HepG2 (cell line): ENCODE measurements at regions not wholly inside any gene's neighbourhood (a gene's known extent, or its start where the extent isn't known, plus 50 kb on each side); places are given as distances from the start of the nearest gene placed in this dataset.

Experiments
- ATAC-seq: fragments of 200-7000 bp; cut with Tn5 transposase; 3 replicates; pipeline ENCODE4 v1.9.1; 2020; ENCODE audit warnings: mild to moderate bottlenecking, moderate library complexity
- BruUV-seq: library from RNA; stranded (reverse); fragments of 400-500 nt; replicated peaks from 2 replicates; lab custom pipeline; 2021; lab: Mats Ljungman, UMichigan
- CTCF ChIA-PET: fragments of 300-600 bp; formaldehyde crosslinking; extraction: SDS; loops from one replicate; lab custom pipeline; 2021; ENCODE audit warnings: low total read pairs, inconsistent platforms, low intra/inter-chr PET ratio; lab: Yijun Ruan, JAX
- POLR2A ChIA-PET: fragments of 350-600 bp; sonication (Branson Sonifier 250); formaldehyde crosslinking; loops from one replicate; lab custom pipeline; 2020; ENCODE audit warnings: antibody characterized with exemption, inconsistent platforms; lab: Yijun Ruan, JAX
- DNase-seq: peaks from one replicate; pipeline ENCODE4 v3.0.0-alpha.2; 2015; ENCODE audit warnings: low spot score
- FAIRE-seq: peaks from 3 replicates; lab custom pipeline; 2011; peaks lifted over from hg19 to GRCh38; lab: Jason Lieb, UNC
- H2AFZ ChIP-seq: one replicate; pipeline ENCODE4 v1.6.1; 2011; ENCODE audit warnings: low read length, inconsistent platforms
- H3K27ac ChIP-seq: fragments of 300-600 bp; 3 replicates; pipeline ENCODE4 v1.8.0; 2011; ENCODE audit warnings: mixed run types, mild to moderate bottlenecking, mixed read lengths, low read length, inconsistent platforms; ENCODE audit not compliant: insufficient read depth; ENCODE audit errors: extremely low read length
- H3K27me3 ChIP-seq, 2 experiments: fragments of 200-600 bp in 1 of 2; 2 replicates in 1 of 2; 3 replicates in 1 of 2; pipeline versions ENCODE4 v1.6.0 to v1.8.0; 2011; ENCODE audit warnings: low read length in 2 of 2, mild to moderate bottlenecking in 2 of 2, moderate library complexity in 2 of 2, inconsistent platforms in 1 of 2; ENCODE audit not compliant: insufficient read depth in 2 of 2, control insufficient read depth in 1 of 2
- H3K36me3 ChIP-seq, 2 experiments: fragments of 200-600 bp in 1 of 2; replicated peaks in 1 of 2; 2 replicates in 1 of 2; 3 replicates in 1 of 2; pipeline versions ENCODE4 v1.5.1 to v1.8.0; 2011; ENCODE audit warnings: low read length in 2 of 2, inconsistent platforms in 1 of 2; ENCODE audit not compliant: insufficient read depth in 2 of 2, control insufficient read depth in 1 of 2
- H3K4me1 ChIP-seq: 2 replicates; pipeline ENCODE4 v1.5.1; 2012; ENCODE audit warnings: low read length, inconsistent platforms; ENCODE audit not compliant: insufficient read depth
- H3K4me2 ChIP-seq: 2 replicates; pipeline ENCODE4 v1.6.0; 2011; ENCODE audit warnings: low read depth, low read length, inconsistent platforms
- H3K4me3 ChIP-seq, 3 experiments: fragments of 200-600 bp in 1 of 3; sonication (generic), shearing (Covaris generic) in 1 of 3; replicated peaks in 1 of 3; 2 replicates each; pipeline ENCODE4 v1.5.1; 2011 to 2016; ENCODE audit warnings: low read length in 3 of 3, inconsistent platforms in 2 of 3, low read depth in 2 of 3, mild to moderate bottlenecking in 2 of 3, control low read depth in 1 of 3, mixed read lengths in 1 of 3; ENCODE audit not compliant: insufficient read depth in 1 of 3
- H3K79me2 ChIP-seq: one replicate; pipeline ENCODE4 v1.6.1; 2011; ENCODE audit warnings: low read length, inconsistent platforms; ENCODE audit not compliant: insufficient read depth
- H3K9ac ChIP-seq: 2 replicates; pipeline ENCODE4 v1.6.0; 2011; ENCODE audit warnings: mild to moderate bottlenecking, low read depth, low read length, inconsistent platforms; ENCODE audit not compliant: insufficient read depth
- H3K9me3 ChIP-seq: 2 replicates; pipeline ENCODE4 v1.5.1; 2012; ENCODE audit warnings: mild to moderate bottlenecking, low read length
- H4K20me1 ChIP-seq: 2 replicates; pipeline ENCODE4 v1.6.0; 2011; ENCODE audit warnings: inconsistent platforms, mild to moderate bottlenecking, low read length, moderate library complexity; ENCODE audit not compliant: insufficient read depth
- AFF4 ChIP-seq: sonication (generic); formaldehyde crosslinking; IDR thresholded peaks from 2 replicates; pipeline ENCODE4 v1.4.0; 2020; ENCODE audit warnings: missing genetic modification reagents
- ARID3A ChIP-seq: IDR thresholded peaks from 2 replicates; pipeline ENCODE4 v1.6.1; 2012; ENCODE audit warnings: low read depth, low read length, improper control_type of control experiment
- ATF4 ChIP-seq, 2 experiments: fragments of 450-650 bp in 1 of 2; sonication (generic) in 1 of 2; formaldehyde crosslinking; IDR thresholded peaks; 2 replicates each; pipeline versions ENCODE4 v1.5.0 to v1.8.0; 2020 to 2022; ENCODE audit warnings: mild to moderate bottlenecking in 1 of 2, missing genetic modification reagents in 1 of 2
- ATRX ChIP-seq: sonication (generic); formaldehyde crosslinking; IDR thresholded peaks from 2 replicates; pipeline ENCODE4 v1.4.0; 2020; ENCODE audit warnings: missing genetic modification reagents, borderline replicate concordance
- PCBP1 ChIP-seq: fragments of 200-400 bp; formaldehyde crosslinking; IDR thresholded peaks from 2 replicates; pipeline ENCODE4 v1.6.1; 2017; ENCODE audit warnings: mild to moderate bottlenecking, low read depth, low read length, borderline replicate concordance
- ZNF749 ChIP-seq: sonication (generic); formaldehyde crosslinking; IDR thresholded peaks from 2 replicates; pipeline ENCODE4 v1.8.0; 2022; ENCODE audit warnings: mild to moderate bottlenecking, missing genetic modification reagents, moderate library complexity, borderline replicate concordance
- ZSCAN29 ChIP-seq: sonication (generic); formaldehyde crosslinking; conservative IDR thresholded peaks from 2 replicates; pipeline ENCODE4 v1.4.0; 2020; ENCODE audit warnings: mild to moderate bottlenecking, missing genetic modification reagents
- WGBS: methylation state at CpG from one replicate; pipeline ENCODE4 v1.1.6; 2017; ENCODE audit warnings: low lambda C conversion rate; 5-methylcytosine and 5-hydroxymethylcytosine counted together
- in situ Hi-C: cut with HindIII; loops from 2 replicates; pipeline ENCODE4 v1.10.0; 2017; ENCODE audit warnings: low pct_unique_long_range_greater_than_20kb; ENCODE audit not compliant: extremely low pct_ligation_motif_present
- intact Hi-C: fragments of 100-400 bp; cut with micrococcal nuclease; formaldehyde crosslinking; loops from one replicate; pipeline ENCODE4 v1.10.0; 2022; ENCODE audit not compliant: unreplicated experiment
- TF ChIP-seq, protein P1 (sequence below), 2 experiments: sonication (generic) in 1 of 2; formaldehyde crosslinking in 1 of 2; IDR thresholded peaks; 2 replicates each; pipeline versions ENCODE4 v1.6.1 to v1.9.0; 2014 to 2022; ENCODE audit warnings: antibody characterized with exemption in 1 of 2, borderline replicate concordance in 1 of 2, inconsistent platforms in 1 of 2, low read depth in 1 of 2, missing genetic modification reagents in 1 of 2
- TF ChIP-seq, protein P2 (sequence below): sonication (generic); formaldehyde crosslinking; IDR thresholded peaks from 2 replicates; pipeline ENCODE4 v1.8.1; 2023; ENCODE audit warnings: mild to moderate bottlenecking, moderate library complexity, missing genetic modification reagents

GRCh38 chr2:238787501-238787900 lies 60.4 kb upstream of the TWIST2 start:
- Histone ChIP-seq H3K27ac (no peak overlapping the region), H3K4me2 (no peak overlapping the region), H3K4me3 (no peak overlapping the region), H3K27me3 (peaks cover 2 to 67% of the 10 kb centered on the region in 2 experiments), H2AFZ (no peak overlapping the region), H3K79me2 (no peaks in the 10 kb centered on the region), H3K36me3 (no peaks in the 10 kb centered on the region), H3K4me1 (no peaks in the 10 kb centered on the region), H4K20me1 (no peaks in the 10 kb centered on the region), H3K9me3 (no peaks in the 10 kb centered on the region), H3K9ac (no peak overlapping the region)
- WGBS: 5% methylated on average over 5 of the region's 5 CpGs
- in situ Hi-C loops: loop anchor here (25.0 kb wide), 1 partner anchor 425 kb away; no protein-coding TSS in a partner anchor
- no TSS peak for BruUV-seq
- intact Hi-C loops: loop anchor here (5.0 kb wide), 1 partner anchor 415 kb away; no protein-coding TSS in a partner anchor
- no peak for FAIRE-seq
- ChIA-PET POLR2A (no interaction called here), CTCF (interaction anchor here (3.1 kb wide), 1 partner anchor 67 kb away, joined by 20 read pairs; no protein-coding TSS in a partner anchor)
- no peak for DNase-seq
- ATAC-seq: no peak
- TF ChIP-seq, protein P1, sequence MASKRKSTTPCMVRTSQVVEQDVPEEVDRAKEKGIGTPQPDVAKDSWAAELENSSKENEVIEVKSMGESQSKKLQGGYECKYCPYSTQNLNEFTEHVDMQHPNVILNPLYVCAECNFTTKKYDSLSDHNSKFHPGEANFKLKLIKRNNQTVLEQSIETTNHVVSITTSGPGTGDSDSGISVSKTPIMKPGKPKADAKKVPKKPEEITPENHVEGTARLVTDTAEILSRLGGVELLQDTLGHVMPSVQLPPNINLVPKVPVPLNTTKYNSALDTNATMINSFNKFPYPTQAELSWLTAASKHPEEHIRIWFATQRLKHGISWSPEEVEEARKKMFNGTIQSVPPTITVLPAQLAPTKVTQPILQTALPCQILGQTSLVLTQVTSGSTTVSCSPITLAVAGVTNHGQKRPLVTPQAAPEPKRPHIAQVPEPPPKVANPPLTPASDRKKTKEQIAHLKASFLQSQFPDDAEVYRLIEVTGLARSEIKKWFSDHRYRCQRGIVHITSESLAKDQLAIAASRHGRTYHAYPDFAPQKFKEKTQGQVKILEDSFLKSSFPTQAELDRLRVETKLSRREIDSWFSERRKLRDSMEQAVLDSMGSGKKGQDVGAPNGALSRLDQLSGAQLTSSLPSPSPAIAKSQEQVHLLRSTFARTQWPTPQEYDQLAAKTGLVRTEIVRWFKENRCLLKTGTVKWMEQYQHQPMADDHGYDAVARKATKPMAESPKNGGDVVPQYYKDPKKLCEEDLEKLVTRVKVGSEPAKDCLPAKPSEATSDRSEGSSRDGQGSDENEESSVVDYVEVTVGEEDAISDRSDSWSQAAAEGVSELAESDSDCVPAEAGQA (IDR thresholded peaks at IDR 0.05; ENCODE audit: low read depth): no peak
- TF ChIP-seq, protein P1 (CRISPR knock-in tag; IDR thresholded peaks at IDR 0.05; ENCODE audit: borderline replicate concordance): no peak
- TF ChIP-seq AFF4 (CRISPR knock-in tag): no peak
- TF ChIP-seq, protein P2, sequence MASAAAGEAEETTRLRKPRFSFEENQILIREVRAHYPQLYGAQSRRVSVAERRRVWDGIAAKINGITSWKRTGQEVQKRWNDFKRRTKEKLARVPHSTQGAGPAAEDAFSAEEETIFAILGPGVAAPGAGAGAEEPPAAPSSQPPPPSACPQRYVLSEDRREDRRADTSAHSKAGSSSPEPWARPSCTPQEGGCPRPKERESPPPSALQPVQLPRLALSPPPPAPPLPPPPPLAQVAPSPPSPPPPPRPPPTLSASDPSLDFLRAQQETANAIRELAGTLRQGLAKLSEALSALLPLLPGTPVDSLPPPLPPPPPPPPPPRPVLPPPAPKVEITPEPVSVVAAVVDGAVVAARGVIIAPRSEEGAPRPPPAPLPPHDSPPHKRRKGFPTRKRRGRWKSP: no peak
- no peak for TF ChIP-seq PCBP1
- no peak for TF ChIP-seq ZSCAN29 (CRISPR knock-in tag)
- TF ChIP-seq ZNF749 (CRISPR knock-in tag): no peak
- TF ChIP-seq ATRX: no peak
- no peak for TF ChIP-seq ARID3A
- TF ChIP-seq ATF4 (CRISPR knock-in tag; IDR thresholded peaks at IDR 0.05): no peak
